HG02840 (cell line): ENCODE measurements at regions not wholly inside any gene's neighbourhood (a gene's known extent, or its start where the extent isn't known, plus 50 kb on each side); places are given as distances from the start of the nearest gene placed in this dataset.
"Not testable (repeated sequence)": the region's sequence is repeated elsewhere in the genome, so short reads cannot be mapped to it uniquely, and the experiment has no call there.

ENCODE experiments used
- ATAC-seq: cut with Tn5 transposase; IDR thresholded peaks from one replicate; pipeline ENCODE4 v1.9.1; 2021; ENCODE audit warnings: mild to moderate bottlenecking, moderate library complexity, moderate number of reproducible peaks; ENCODE audit not compliant: unreplicated experiment, low FRiP score

DNA sequence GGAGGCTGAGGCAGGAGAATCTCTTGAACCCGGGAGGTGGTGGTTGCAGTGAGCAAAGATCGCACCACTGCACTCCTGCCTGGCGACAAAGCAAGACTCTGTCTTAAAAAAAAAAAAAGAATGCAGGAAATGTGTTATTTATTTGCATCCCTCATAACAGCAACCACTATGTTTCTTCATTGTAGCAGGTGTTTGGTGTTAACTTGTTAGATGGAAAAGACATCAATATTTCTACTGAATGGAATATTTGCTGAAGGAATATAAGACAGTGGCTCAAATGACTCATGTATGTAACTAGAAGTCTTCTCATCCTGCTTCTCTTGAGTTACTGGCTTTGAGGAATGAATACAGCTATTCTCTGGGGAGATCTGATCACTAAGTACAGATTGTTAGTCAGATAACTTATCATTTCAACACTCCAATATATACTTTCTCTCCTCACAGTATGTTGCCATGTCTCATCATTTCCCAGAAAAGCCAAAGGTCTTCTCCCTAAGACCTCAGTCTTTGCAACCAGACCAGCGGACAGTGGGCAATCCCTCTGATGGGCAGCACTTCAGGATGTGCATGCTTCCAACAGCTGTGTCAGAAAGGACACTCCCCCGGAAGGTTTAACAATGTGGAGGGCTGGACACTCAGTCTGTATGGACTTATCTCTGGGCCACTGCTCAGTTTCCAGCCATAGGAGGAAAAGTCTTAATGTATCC lies 104.4 kb upstream of the STK17B start:
- ATAC-seq = no peak

- no peak for ATAC-seq
Observed at GRCh38 chr2:196276421-196276820, 105.0 kb upstream of the STK17B start.

DNA sequence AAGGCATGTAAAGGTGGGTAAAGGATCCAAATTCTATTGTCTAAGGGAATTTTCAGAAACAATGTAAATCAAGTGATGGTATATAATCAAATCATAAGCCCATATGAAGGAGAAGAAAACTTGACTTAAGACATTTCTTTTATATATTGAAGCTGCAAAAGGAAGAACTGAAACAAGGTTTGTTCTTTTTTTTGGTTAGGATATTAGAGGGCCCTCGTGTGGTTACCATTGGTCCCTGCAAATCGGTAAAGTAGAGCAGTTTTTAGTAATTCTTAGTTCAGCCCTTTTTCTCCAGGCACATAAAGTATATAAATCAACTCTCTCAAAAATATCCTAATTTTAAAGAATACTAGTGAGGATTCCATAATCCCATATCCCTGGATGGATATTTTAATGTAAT lies 105.6 kb upstream of the STK17B start:
- no peak for ATAC-seq

DNA sequence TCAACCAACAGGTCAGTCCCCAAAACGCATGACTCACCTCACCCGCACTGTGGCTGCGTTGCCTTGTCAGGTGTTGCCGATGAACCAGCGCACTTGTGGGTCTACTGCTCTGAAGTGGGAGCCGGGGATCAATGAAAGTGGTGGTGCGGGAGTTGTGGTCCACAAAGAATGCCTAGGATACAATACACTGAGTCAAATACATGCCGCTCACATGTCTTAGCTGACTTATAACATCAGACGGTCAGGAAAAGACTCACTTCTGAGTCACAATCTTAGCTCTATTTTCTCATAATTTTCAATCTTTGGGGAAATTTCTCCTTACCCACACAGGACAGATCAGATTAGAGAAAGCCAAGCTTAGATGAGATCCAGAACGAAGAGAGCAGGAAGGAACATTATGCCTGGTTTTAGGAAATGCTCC lies 107.1 kb upstream of the STK17B start:
- no peak for ATAC-seq

DNA sequence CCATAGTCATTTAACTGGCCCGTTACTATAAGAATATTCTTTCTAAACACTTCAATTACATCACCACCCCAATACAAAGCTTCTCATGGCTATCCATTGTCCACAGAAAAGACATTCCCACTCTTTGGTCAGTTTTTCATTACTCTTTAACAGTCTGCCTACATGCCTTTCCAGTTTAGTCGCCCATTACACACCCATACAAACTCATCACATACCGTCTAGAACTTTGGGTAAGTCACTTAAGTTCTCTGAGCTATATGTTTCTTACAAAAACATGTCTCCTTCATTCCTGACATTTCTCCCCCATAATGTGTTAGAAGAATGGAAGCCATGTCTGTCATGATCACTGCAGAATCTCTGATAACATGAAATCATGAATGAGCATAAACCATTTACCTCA lies 108.2 kb upstream of the STK17B start:
- ATAC-seq = no peak

GRCh38 chr2:196284144-196284844 lies 112.9 kb upstream of the STK17B start:
- ATAC-seq = no peak

- ATAC-seq = no peak
Observed at GRCh38 chr2:196284866-196285557, 113.6 kb upstream of the STK17B start.

- ATAC-seq = no peak
Observed at GRCh38 chr2:196286821-196287220, 115.4 kb upstream of the STK17B start.

GRCh38 chr2:196287523-196287922 lies 116.1 kb upstream of the STK17B start:
- no peak for ATAC-seq

DNA sequence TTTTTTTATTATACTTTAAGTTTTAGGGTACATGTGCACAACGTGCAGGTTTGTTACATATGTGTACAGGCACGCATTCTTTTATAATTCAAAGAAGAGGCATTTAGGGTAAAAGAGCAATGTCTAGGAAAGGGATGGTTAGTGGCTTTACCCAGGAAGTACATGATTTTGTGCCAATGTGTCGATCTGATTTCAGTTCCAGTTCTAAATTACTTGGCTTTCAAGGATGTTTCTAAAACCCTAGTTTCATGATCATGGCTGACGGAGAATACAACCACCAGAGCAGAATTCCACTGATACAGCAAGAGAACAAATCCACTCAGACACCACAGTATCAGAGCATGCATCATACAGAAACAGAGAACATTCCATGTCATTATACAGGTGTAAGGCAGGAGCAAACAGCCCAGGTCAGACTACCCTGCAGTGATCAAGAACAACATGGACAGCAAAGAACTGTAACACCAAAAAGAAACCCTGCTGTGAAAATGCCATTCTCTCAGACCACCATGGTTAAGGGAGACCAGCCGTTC lies 116.7 kb upstream of the STK17B start:
- no peak for ATAC-seq

GRCh38 chr2:196289000-196289399 lies 117.6 kb upstream of the STK17B start:
- no peak for ATAC-seq

GRCh38 chr2:196290136-196290535 lies 118.8 kb upstream of the STK17B start:
- no peak for ATAC-seq

GRCh38 chr2:196290569-196290968 lies 119.2 kb upstream of the STK17B start:
- no peak for ATAC-seq

- ATAC-seq = no peak
Observed at GRCh38 chr2:196291426-196291825, 120.0 kb upstream of the STK17B start.

DNA sequence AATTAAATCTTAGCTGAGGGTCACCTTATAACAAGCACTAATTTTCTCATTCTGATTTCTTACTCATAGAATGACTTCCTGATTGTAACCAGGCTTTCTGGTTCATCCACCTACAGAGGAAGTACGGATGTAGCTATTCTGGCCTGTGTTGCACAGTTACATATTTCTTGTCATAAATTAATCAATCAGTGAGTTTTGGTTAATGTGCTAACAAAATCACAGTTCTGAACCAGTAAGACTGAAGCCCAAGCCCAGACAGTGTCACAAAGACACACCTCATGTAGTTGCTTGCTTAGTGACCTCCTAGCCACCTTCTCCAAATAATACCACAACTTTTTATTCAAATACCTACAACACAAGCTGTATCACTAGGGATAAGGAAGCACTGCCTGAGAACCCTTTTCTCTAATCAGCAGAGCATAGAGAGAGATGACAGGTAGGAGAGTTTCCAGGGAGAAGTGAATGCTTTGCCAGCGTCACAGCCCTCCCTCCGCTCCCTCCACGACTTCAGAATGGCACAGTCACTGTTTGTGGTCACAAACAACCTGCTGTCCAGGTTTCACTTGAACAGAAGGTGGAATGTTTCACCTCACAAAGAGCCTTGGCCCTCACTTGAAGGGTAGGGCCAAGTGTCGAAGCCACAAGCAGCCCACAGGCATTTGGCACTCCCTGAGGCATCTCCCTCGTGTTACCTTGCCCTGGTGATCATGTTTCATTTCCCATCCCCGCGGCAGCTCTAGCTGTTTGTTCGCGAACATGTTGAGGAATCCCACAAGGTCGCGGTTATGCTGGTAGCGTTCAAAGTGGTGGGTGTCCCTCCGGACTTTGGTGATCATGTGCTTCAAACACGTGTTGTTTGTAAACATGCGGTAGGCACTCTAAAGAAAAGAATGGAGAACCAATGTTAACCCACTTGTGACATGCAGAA lies 120.8 kb upstream of the STK17B start:
- no peak for ATAC-seq

DNA sequence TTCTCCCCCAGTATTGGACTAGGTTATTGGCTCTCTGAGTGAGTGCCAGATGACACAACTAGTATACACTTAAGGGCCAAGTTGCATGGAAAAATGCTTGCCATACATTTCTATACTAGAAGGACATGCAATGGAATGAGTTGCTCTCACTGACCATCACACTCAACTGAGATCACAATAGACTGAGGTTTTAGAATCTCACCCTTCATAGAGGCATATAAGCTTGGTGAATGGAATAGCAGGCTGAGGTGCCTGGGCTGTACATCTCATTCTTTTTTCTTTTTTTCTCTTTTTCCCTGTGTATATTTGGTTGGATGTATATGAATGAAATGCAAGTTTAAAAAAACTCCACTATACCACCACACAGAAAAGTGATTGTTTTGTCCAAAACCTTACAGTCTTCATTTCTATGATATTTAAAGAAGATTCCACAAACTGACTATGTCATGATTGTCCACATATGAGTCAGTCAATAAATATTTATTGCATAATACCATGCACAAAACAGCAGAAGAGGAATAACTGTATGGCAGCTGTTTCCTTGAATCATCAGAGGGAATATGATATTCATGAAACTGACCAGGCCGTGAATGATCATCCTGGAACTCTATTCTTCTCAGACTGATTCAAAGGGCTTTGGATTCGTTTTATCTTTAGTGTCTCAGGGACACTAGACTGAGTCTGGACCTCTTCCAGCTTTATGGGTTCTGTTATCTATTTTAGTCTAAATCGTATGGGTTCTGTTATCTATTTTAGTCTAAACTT lies 122.6 kb upstream of the STK17B start:
- no peak for ATAC-seq

GRCh38 chr2:196294516-196294909 lies 123.1 kb upstream of the STK17B start:
- ATAC-seq = no peak

DNA sequence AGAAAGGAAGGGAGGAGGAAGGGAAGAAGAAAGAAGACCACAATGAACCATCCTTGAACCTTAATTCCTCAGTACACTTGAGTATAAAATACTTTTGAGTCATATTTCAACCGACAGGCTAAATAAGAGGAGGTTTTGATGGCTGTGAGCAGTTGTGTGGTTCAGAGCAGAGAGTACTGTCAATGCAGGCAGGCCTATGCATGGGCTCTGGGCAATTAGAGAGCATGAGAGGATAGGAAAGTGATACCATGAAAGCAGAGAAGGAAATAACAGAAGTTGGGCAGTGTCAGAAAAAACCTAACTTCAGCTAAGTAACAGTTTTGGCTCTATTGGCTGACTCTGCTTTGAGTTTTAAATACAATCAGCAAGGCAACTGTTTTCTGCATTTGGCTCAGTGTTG lies 123.6 kb upstream of the STK17B start:
- no peak for ATAC-seq

DNA sequence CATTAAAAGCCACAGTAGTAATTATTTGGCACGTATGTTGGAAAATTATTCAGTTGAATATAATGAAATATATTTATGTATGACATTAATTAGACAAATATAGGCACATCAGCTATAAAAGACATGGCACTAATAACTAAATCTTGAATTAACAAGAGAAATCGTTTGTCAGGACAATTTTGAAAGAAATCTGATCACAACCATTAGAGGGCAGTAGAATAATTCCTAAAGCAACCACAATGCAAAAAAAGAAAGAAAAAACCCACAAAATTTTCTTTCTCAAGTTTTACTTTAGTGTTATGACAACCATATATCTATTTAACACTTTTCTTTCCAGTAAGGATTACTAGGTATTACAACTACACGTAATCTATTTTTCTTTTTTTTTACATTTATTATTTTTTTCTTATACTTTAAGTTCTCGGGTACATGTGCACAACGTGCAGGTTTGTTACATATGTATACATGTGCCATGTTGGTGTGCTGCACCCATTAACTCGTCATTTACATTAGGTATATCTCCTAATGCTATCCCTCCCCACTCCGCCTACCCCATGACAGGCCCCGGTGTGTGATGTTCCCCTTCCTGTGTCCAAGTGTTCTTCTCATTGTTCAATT lies 126.8 kb upstream of the STK17B start:
- ATAC-seq = not testable (repeated sequence)
